ENCODE measurements at regions not wholly inside any gene's neighbourhood (a gene's known extent, or its start where the extent isn't known, plus 50 kb on each side); places are given as distances from the start of the nearest gene placed in this dataset.

DNA sequence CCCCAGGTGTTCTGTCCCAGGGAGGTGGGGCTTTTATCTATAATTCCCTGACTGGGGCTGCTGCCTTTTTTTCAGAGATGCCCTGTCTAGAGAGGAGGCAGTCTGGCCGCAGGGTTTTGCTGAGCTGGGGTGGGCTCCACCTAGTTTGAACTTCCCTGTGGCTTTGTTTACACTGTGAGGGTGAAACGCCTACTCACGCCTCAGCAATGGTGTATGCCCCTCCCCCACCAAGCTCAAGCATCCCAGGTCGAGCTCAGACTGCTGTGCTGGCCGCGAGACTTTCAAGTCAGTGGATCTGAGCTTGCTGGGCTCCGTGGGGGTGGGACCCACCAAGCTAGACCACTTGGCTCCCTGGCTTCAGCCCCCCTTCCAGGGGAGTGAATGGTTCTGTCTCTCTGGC lies 124.3 kb downstream of the CENPF start:
- in situ Hi-C loops (cut with HindIII; ENCODE audit: extremely low pct_ligation_motif_present, low pct_unique_long_range_greater_than_20kb), result no loop called here
- no TSS peak for BruUV-seq (replicated peaks)
- ATAC-seq, result peak; percentile 67

More for the DNA sequence above, 124.3 kb downstream of the CENPF start:
- Histone ChIP-seq H3K27ac (ENCODE audit: extremely low read length, insufficient read depth, low read length) (no peak overlapping the region), H3K4me3 (replicated peaks in 1 of 3; ENCODE audit: insufficient read depth in 1 of 3, low read depth in 2 of 3, low read length in 3 of 3) (no peak overlapping the region; a peak in 1 of 6 replicates), H3K4me1 (ENCODE audit: insufficient read depth, low read length) (peaks cover 10% of the 10 kb centered on the region; the same call in 1 of the 2 replicates), H3K79me2 (ENCODE audit: insufficient read depth, low read length) (no peaks in the 10 kb centered on the region), H3K4me2 (ENCODE audit: low read depth, low read length) (peak overlapping the region; percentile 32; the same call in 1 of the 2 replicates), H2AFZ (ENCODE audit: low read length) (no peak overlapping the region), H4K20me1 (ENCODE audit: insufficient read depth, low read length) (no peaks in the 10 kb centered on the region), H3K9ac (ENCODE audit: insufficient read depth, low read depth, low read length) (no peak overlapping the region), H3K27me3 (ENCODE audit: control insufficient read depth in 1 of 2, insufficient read depth in 2 of 2, low read length in 2 of 2) (no peaks in the 10 kb centered on the region), H3K9me3 (ENCODE audit: low read length) (no peaks in the 10 kb centered on the region), H3K36me3 (replicated peaks in 1 of 2; ENCODE audit: control insufficient read depth in 1 of 2, insufficient read depth in 2 of 2, low read length in 2 of 2) (no peaks in the 10 kb centered on the region)
- intact Hi-C loops (cut with micrococcal nuclease; ENCODE audit: unreplicated experiment), result no loop called here
- no CpG with 5 or more reads among the region's 7 CpGs for WGBS (ENCODE audit: low lambda C conversion rate)
- DNase-seq (ENCODE audit: low spot score) (peak; percentile 26), FAIRE-seq (no peak)
- CTCF ChIA-PET (ENCODE audit: low intra/inter-chr PET ratio, low total read pairs), result no interaction called here
- TF ChIP-seq FOXA3 (CRISPR knock-in tag; IDR thresholded peaks at IDR 0.05) (peak; percentile 34; the same call in 1 of the 2 replicates), FOSL2 (CRISPR knock-in tag; IDR thresholded peaks at IDR 0.05) (0 out of 2 replicates have a peak, but pooled peaks have one; percentile 41), SIX1 (CRISPR knock-in tag; IDR thresholded peaks at IDR 0.05; ENCODE audit: borderline replicate concordance) (no peak), KAT2B (IDR thresholded peaks at IDR 0.05; ENCODE audit: borderline replicate concordance, low read depth, low read length) (no peak), BHLHE40 (IDR thresholded peaks at IDR 0.05; ENCODE audit: low read length) (0 out of 2 replicates have a peak, but pooled peaks have one; percentile 22), FOXA1 (IDR thresholded peaks at IDR 0.05) (no peak), FOXA1 (CRISPR knock-in tag; IDR thresholded peaks at IDR 0.05) (peak; percentile 60)
- TF ChIP-seq, protein P1, sequence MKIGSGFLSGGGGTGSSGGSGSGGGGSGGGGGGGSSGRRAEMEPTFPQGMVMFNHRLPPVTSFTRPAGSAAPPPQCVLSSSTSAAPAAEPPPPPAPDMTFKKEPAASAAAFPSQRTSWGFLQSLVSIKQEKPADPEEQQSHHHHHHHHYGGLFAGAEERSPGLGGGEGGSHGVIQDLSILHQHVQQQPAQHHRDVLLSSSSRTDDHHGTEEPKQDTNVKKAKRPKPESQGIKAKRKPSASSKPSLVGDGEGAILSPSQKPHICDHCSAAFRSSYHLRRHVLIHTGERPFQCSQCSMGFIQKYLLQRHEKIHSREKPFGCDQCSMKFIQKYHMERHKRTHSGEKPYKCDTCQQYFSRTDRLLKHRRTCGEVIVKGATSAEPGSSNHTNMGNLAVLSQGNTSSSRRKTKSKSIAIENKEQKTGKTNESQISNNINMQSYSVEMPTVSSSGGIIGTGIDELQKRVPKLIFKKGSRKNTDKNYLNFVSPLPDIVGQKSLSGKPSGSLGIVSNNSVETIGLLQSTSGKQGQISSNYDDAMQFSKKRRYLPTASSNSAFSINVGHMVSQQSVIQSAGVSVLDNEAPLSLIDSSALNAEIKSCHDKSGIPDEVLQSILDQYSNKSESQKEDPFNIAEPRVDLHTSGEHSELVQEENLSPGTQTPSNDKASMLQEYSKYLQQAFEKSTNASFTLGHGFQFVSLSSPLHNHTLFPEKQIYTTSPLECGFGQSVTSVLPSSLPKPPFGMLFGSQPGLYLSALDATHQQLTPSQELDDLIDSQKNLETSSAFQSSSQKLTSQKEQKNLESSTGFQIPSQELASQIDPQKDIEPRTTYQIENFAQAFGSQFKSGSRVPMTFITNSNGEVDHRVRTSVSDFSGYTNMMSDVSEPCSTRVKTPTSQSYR (CRISPR knock-in tag; IDR thresholded peaks at IDR 0.05; ENCODE audit: borderline replicate concordance), result peak; percentile 87
- POLR2A ChIA-PET, result no interaction called here

All from HepG2 (cell line).